ENCODE measurements at regions not wholly inside any gene's neighbourhood (a gene's known extent, or its start where the extent isn't known, plus 50 kb on each side); places are given as distances from the start of the nearest gene placed in this dataset.

GRCh38 chr20:60785785-60786184 lies 466.3 kb upstream of the CDH4 start:
- TF ChIP-seq TAF1 (IDR thresholded peaks at IDR 0.05; ENCODE audit: borderline replicate concordance, insufficient read depth, low read length) (no peak), POLR2AphosphoS5 (IDR thresholded peaks at IDR 0.05; ENCODE audit: low read depth, low read length) (no peak), SIN3A (IDR thresholded peaks at IDR 0.05; ENCODE audit: borderline replicate concordance, insufficient read depth, low read length) (no peak), FOXP2 (optimal IDR thresholded peaks at IDR 0.05; ENCODE audit: borderline replicate concordance, extremely low read depth, extremely low read length, insufficient read depth) (no peak)
- TF ChIP-seq, protein P1, sequence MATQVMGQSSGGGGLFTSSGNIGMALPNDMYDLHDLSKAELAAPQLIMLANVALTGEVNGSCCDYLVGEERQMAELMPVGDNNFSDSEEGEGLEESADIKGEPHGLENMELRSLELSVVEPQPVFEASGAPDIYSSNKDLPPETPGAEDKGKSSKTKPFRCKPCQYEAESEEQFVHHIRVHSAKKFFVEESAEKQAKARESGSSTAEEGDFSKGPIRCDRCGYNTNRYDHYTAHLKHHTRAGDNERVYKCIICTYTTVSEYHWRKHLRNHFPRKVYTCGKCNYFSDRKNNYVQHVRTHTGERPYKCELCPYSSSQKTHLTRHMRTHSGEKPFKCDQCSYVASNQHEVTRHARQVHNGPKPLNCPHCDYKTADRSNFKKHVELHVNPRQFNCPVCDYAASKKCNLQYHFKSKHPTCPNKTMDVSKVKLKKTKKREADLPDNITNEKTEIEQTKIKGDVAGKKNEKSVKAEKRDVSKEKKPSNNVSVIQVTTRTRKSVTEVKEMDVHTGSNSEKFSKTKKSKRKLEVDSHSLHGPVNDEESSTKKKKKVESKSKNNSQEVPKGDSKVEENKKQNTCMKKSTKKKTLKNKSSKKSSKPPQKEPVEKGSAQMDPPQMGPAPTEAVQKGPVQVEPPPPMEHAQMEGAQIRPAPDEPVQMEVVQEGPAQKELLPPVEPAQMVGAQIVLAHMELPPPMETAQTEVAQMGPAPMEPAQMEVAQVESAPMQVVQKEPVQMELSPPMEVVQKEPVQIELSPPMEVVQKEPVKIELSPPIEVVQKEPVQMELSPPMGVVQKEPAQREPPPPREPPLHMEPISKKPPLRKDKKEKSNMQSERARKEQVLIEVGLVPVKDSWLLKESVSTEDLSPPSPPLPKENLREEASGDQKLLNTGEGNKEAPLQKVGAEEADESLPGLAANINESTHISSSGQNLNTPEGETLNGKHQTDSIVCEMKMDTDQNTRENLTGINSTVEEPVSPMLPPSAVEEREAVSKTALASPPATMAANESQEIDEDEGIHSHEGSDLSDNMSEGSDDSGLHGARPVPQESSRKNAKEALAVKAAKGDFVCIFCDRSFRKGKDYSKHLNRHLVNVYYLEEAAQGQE (IDR thresholded peaks at IDR 0.05; ENCODE audit: insufficient read depth in 1 of 2, low read depth in 2 of 2, low read length in 2 of 2): no peak

DNA sequence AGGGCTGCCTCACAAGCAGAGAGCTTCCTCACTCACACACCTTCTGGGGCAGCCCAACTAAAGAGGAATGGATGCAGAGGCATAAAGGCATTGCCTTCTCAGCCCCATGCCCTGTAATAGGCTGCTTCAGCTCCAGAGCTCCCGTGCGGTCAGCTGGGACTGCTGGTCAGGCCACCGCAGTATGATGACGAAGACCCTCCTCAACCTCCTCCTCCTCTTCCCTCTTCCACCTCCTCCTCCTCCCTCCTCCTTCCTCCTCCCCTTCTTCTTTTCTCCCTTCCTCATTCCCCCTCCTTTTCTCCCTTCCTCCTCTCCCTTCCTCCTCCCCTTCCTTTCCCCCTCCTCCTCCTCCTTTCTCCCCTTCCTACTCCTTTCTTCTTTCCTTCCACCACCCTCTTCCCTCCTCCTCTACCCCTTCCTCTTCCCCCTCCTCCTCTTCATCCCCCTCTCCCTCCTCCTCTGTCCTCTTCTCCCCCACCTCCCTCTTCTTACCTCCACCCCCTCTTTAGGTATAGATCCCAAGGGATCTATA lies 465.3 kb upstream of the CDH4 start:
- TF ChIP-seq SIN3A (IDR thresholded peaks at IDR 0.05; ENCODE audit: borderline replicate concordance, insufficient read depth, low read length) (no peak), POLR2AphosphoS5 (IDR thresholded peaks at IDR 0.05; ENCODE audit: low read depth, low read length) (no peak), TAF1 (IDR thresholded peaks at IDR 0.05; ENCODE audit: borderline replicate concordance, insufficient read depth, low read length) (no peak), FOXP2 (optimal IDR thresholded peaks at IDR 0.05; ENCODE audit: borderline replicate concordance, extremely low read depth, extremely low read length, insufficient read depth) (no peak)
- TF ChIP-seq, protein P1 (IDR thresholded peaks at IDR 0.05; ENCODE audit: insufficient read depth in 1 of 2, low read depth in 2 of 2, low read length in 2 of 2): no peak

GRCh38 chr20:60787276-60787675 lies 464.8 kb upstream of the CDH4 start:
- TF ChIP-seq TAF1 (IDR thresholded peaks at IDR 0.05; ENCODE audit: borderline replicate concordance, insufficient read depth, low read length) (no peak), POLR2AphosphoS5 (IDR thresholded peaks at IDR 0.05; ENCODE audit: low read depth, low read length) (no peak), FOXP2 (optimal IDR thresholded peaks at IDR 0.05; ENCODE audit: borderline replicate concordance, extremely low read depth, extremely low read length, insufficient read depth) (no peak)
- TF ChIP-seq, protein P1 (IDR thresholded peaks at IDR 0.05; ENCODE audit: insufficient read depth in 1 of 2, low read depth in 2 of 2, low read length in 2 of 2): no peak

GRCh38 chr20:60788070-60788469 lies 464.0 kb upstream of the CDH4 start:
- no peak for TF ChIP-seq TAF1 (IDR thresholded peaks at IDR 0.05; ENCODE audit: borderline replicate concordance, insufficient read depth, low read length)
- TF ChIP-seq SIN3A (IDR thresholded peaks at IDR 0.05; ENCODE audit: borderline replicate concordance, insufficient read depth, low read length): no peak

DNA sequence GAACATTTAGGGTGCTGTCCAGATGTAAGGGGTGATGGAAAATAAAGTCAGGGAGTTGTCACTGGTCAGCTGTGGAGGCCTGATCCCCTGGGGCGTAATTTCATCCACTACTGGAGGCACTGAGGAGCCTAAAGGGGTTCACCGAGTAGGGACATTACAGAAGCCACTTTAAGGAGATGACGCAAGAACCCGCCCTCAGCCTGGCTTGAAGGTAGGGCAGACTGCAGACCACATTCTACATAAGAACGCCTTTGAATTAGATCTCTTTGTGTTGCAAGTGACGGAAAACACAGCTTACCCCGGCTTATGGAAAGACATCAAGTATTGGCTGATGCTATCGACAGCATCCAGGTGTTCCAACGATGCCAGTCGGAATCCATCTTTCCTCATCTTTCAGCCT lies 462.7 kb upstream of the CDH4 start:
- TF ChIP-seq, protein P1 (IDR thresholded peaks at IDR 0.05; ENCODE audit: insufficient read depth in 1 of 2, low read depth in 2 of 2, low read length in 2 of 2): no peak
- TF ChIP-seq TAF1 (IDR thresholded peaks at IDR 0.05; ENCODE audit: borderline replicate concordance, insufficient read depth, low read length): no peak
- TF ChIP-seq SIN3A (IDR thresholded peaks at IDR 0.05; ENCODE audit: borderline replicate concordance, insufficient read depth, low read length): no peak
- TF ChIP-seq POLR2AphosphoS5 (IDR thresholded peaks at IDR 0.05; ENCODE audit: low read depth, low read length): no peak
- TF ChIP-seq FOXP2 (optimal IDR thresholded peaks at IDR 0.05; ENCODE audit: borderline replicate concordance, extremely low read depth, extremely low read length, insufficient read depth): no peak

Data from PFSK-1 (cell line).